IMR-90 (cell line): ENCODE measurements at regions not wholly inside any gene's neighbourhood (a gene's known extent, or its start where the extent isn't known, plus 50 kb on each side); places are given as distances from the start of the nearest gene placed in this dataset.

Experiments
- ATAC-seq: fragments of 200-7000 bp; cut with Tn5 transposase; 2 replicates; pipeline ENCODE4 v1.9.1; 2020; ENCODE audit warnings: low read depth, mild to moderate bottlenecking, moderate library complexity
- BruUV-seq: library from RNA; stranded (reverse); fragments of 400-500 nt; replicated peaks from 2 replicates; lab custom pipeline; 2021; lab: Mats Ljungman, UMichigan
- CTCF ChIA-PET: fragments of 300-600 bp; formaldehyde crosslinking; extraction: SDS; loops from one replicate; lab custom pipeline; 2021; ENCODE audit warnings: antibody characterized with exemption; lab: Yijun Ruan, JAX
- POLR2A ChIA-PET: fragments of 300-600 bp; sonication (Branson Sonifier 250); formaldehyde crosslinking; loops from one replicate; lab custom pipeline; 2022; ENCODE audit warnings: antibody characterized with exemption; ENCODE audit not compliant: unreplicated experiment; lab: Charles Lee
- DNase-seq: peaks from one replicate; pipeline ENCODE4 v3.0.0; 2013
- H2AFZ ChIP-seq: replicated peaks from 2 replicates; pipeline ENCODE3; 2013; ENCODE audit warnings: low read length, mild to moderate bottlenecking; ENCODE audit not compliant: poor library complexity
- H2AK5ac ChIP-seq: 2 replicates; pipeline ENCODE4 v1.6.1; 2013; ENCODE audit warnings: low read depth, low read length, inconsistent platforms
- H2AK9ac ChIP-seq: replicated peaks from 2 replicates; pipeline ENCODE3; 2013; ENCODE audit warnings: mild to moderate bottlenecking, low read depth, low read length, moderate library complexity; ENCODE audit not compliant: poor library complexity
- H2BK120ac ChIP-seq: 2 replicates; pipeline ENCODE4 v1.6.1; 2013; ENCODE audit warnings: low read depth, low read length, inconsistent platforms
- H2BK15ac ChIP-seq: 3 replicates; pipeline ENCODE4 v1.6.1; 2013; ENCODE audit warnings: low read depth, low read length, inconsistent platforms
- H2BK20ac ChIP-seq: 2 replicates; pipeline ENCODE4 v1.6.1; 2013; ENCODE audit warnings: low read depth, mild to moderate bottlenecking, inconsistent platforms, low read length, moderate library complexity
- H2BK5ac ChIP-seq: 2 replicates; pipeline ENCODE4 v1.6.1; 2013; ENCODE audit warnings: mild to moderate bottlenecking, low read depth, low read length, inconsistent platforms; ENCODE audit not compliant: poor library complexity, severe bottlenecking
- H3K14ac ChIP-seq: replicated peaks from 2 replicates; pipeline ENCODE4 v1.6.1; 2013; ENCODE audit warnings: low read depth, low read length, inconsistent platforms
- H3K18ac ChIP-seq: 2 replicates; pipeline ENCODE4 v1.6.1; 2013; ENCODE audit warnings: low read depth, low read length, control low read depth
- H3K23ac ChIP-seq: 2 replicates; pipeline ENCODE4 v1.6.1; 2013; ENCODE audit warnings: low read depth, low read length, inconsistent platforms
- H3K27ac ChIP-seq: 2 replicates; pipeline ENCODE4 v1.5.1; 2013; ENCODE audit warnings: mild to moderate bottlenecking, control low read depth, low read length; ENCODE audit not compliant: insufficient read depth
- H3K27me3 ChIP-seq: 2 replicates; pipeline ENCODE4 v1.6.1; 2013; ENCODE audit warnings: low read length; ENCODE audit not compliant: control insufficient read depth, insufficient read depth
- H3K36me3 ChIP-seq: 2 replicates; pipeline ENCODE4 v1.6.1; 2013; ENCODE audit warnings: low read length, mixed read lengths; ENCODE audit not compliant: control insufficient read depth, insufficient read depth
- H3K4ac ChIP-seq: 2 replicates; pipeline ENCODE4 v1.6.1; 2013; ENCODE audit warnings: low read depth, low read length, inconsistent platforms
- H3K4me1 ChIP-seq: 2 replicates; pipeline ENCODE4 v1.6.1; 2013; ENCODE audit warnings: low read length, mixed read lengths; ENCODE audit not compliant: control insufficient read depth, insufficient read depth
- H3K4me2 ChIP-seq: 2 replicates; pipeline ENCODE4 v1.6.1; 2013; ENCODE audit warnings: low read depth, mild to moderate bottlenecking, control low read depth, low read length, moderate library complexity
- H3K4me3 ChIP-seq: 2 replicates; pipeline ENCODE4 v1.5.1; 2013; ENCODE audit warnings: low read depth, mild to moderate bottlenecking, control low read depth, low read length, moderate library complexity; ENCODE audit not compliant: insufficient read depth
- H3K56ac ChIP-seq: 2 replicates; pipeline ENCODE4 v1.6.1; 2013; ENCODE audit warnings: low read length, inconsistent platforms; ENCODE audit not compliant: insufficient read depth; ENCODE audit errors: extremely low read depth
- H3K79me1 ChIP-seq, 2 experiments: 2 replicates each; pipeline ENCODE4 v1.6.1; 2013; ENCODE audit warnings: low read length in 2 of 2, inconsistent platforms in 1 of 2, low read depth in 1 of 2
- H3K9ac ChIP-seq: 2 replicates; pipeline ENCODE4 v1.6.1; 2013; ENCODE audit warnings: low read depth, low read length, control low read depth
- H3K9me1 ChIP-seq: 2 replicates; pipeline ENCODE4 v1.6.1; 2013; ENCODE audit warnings: low read length, inconsistent platforms; ENCODE audit not compliant: insufficient read depth
- H3K9me3 ChIP-seq: 2 replicates; pipeline ENCODE4 v1.6.1; 2013; ENCODE audit warnings: low read length; ENCODE audit not compliant: control insufficient read depth, insufficient read depth
- H4K20me1 ChIP-seq: 2 replicates; pipeline ENCODE4 v1.6.1; 2013; ENCODE audit warnings: low read length, inconsistent platforms; ENCODE audit not compliant: insufficient read depth
- H4K5ac ChIP-seq: 2 replicates; pipeline ENCODE4 v1.6.1; 2013; ENCODE audit warnings: mild to moderate bottlenecking, low read depth, low read length, control low read depth
- H4K8ac ChIP-seq, 2 experiments: 2 replicates each; pipeline ENCODE4 v1.6.1; 2013; ENCODE audit warnings: low read depth in 2 of 2, low read length in 2 of 2, control low read depth in 1 of 2, inconsistent platforms in 1 of 2
- H4K91ac ChIP-seq: 2 replicates; pipeline ENCODE4 v1.6.1; 2013; ENCODE audit warnings: low read depth, low read length, inconsistent platforms; ENCODE audit not compliant: insufficient read depth
- CEBPB ChIP-seq: IDR thresholded peaks from 2 replicates; pipeline ENCODE4 v1.6.1; 2012; ENCODE audit warnings: low read depth, low read length, improper control_type of control experiment
- CHD1 ChIP-seq: IDR thresholded peaks from 2 replicates; pipeline ENCODE4 v1.6.1; 2012; ENCODE audit warnings: low read depth, low read length, improper control_type of control experiment
- MAFK ChIP-seq: IDR thresholded peaks from 2 replicates; pipeline ENCODE4 v1.6.1; 2012; ENCODE audit warnings: low read depth, low read length, improper control_type of control experiment
- MXI1 ChIP-seq: IDR thresholded peaks from 2 replicates; pipeline ENCODE4 v1.6.1; 2012; ENCODE audit warnings: low read depth, mild to moderate bottlenecking, low read length, moderate library complexity, borderline replicate concordance
- RAD21 ChIP-seq: IDR thresholded peaks from 2 replicates; pipeline ENCODE4 v1.6.1; 2012; ENCODE audit warnings: low read length, improper control_type of control experiment
- RCOR1 ChIP-seq: IDR thresholded peaks from 2 replicates; pipeline ENCODE4 v1.6.1; 2012; ENCODE audit warnings: mild to moderate bottlenecking, low read length, improper control_type of control experiment; ENCODE audit not compliant: insufficient replicate concordance
- RFX5 ChIP-seq: IDR thresholded peaks from 2 replicates; pipeline ENCODE4 v1.8.0; 2012; ENCODE audit warnings: low read depth, mild to moderate bottlenecking, low read length, moderate library complexity
- SMC3 ChIP-seq: fragments of 150-350 bp; IDR thresholded peaks from 2 replicates; pipeline ENCODE4 v1.6.1; 2016; ENCODE audit warnings: low read depth, mild to moderate bottlenecking, antibody characterized with exemption, low read length, moderate library complexity
- WGBS, 2 experiments: methylation state at CpG; one replicate each; pipeline versions ENCODE4 v1.1.5 to v1.1.7; 2013; ENCODE audit warnings: missing lambda C conversion rate in 2 of 2; ENCODE audit not compliant: insufficient read length in 1 of 2; ENCODE audit errors: extremely low coverage in 2 of 2; 5-methylcytosine and 5-hydroxymethylcytosine counted together
- dilution Hi-C: fragments of 300-500 bp; cut with HindIII; formaldehyde crosslinking; loops from one replicate; pipeline ENCODE4 v1.14.3; 2018; ENCODE audit warnings: low sequenced_read_pairs; ENCODE audit not compliant: unreplicated experiment
- in situ Hi-C: fragments of 300-500 bp; cut with MboI; formaldehyde crosslinking; loops from 3 replicates; pipeline ENCODE4 v1.14.3; 2019; ENCODE audit warnings: low sequenced_read_pairs, inconsistent platforms, mixed read lengths
- intact Hi-C: fragments of 100-400 bp; cut with micrococcal nuclease; formaldehyde crosslinking; loops from 2 replicates; pipeline ENCODE4 v1.10.0; 2022
- TF ChIP-seq, protein P1 (sequence below): conservative IDR thresholded peaks from 2 replicates; pipeline ENCODE4 v1.5.1; 2012; ENCODE audit warnings: mild to moderate bottlenecking, low read depth, low read length, improper control_type of control experiment
- TF ChIP-seq, protein P2 (sequence below): fragments of 150-350 bp; IDR thresholded peaks from 2 replicates; pipeline ENCODE4 v1.6.1; 2017; ENCODE audit warnings: mild to moderate bottlenecking, antibody characterized with exemption, low read length, low read depth
- TF ChIP-seq, protein P3 (sequence below): fragments of 150-350 bp; IDR thresholded peaks from 2 replicates; pipeline ENCODE4 v1.6.1; 2016; ENCODE audit warnings: low read depth, mild to moderate bottlenecking, low read length, moderate library complexity, borderline replicate concordance

DNA sequence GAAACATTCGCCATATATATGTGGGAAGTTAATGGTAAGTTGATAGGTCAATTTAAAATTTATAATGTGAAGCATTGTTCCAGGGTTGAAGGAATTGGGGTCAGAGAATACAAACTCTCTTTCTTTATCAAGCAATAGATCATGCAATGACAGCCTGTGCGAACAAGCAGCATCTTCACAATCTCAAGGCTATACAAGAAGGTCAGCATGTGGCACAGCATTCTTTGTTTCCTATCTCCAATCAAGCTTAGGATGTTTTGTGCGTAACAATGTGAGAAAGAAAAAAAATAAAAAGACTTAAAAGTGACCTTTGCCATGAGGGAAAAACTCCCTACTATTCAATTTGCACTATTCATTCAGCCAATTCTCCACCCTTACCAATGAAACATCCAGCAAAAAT is 288.1 kb upstream of the NECTIN3 start:
- H3K4me1 ChIP-seq: no peaks in the 10 kb centered on the region
- dilution Hi-C loops: no loop called here
- BruUV-seq: no TSS peak
- H3K4me3 ChIP-seq: no peak overlapping the region
- no peaks in the 10 kb centered on the region for H3K36me3 ChIP-seq
- H3K9me3 ChIP-seq: peaks cover 1% of the 10 kb centered on the region; the same call in 1 of the 2 replicates
- no peak overlapping the region for H3K14ac ChIP-seq
- no peak overlapping the region for H3K4me2 ChIP-seq
- H4K20me1 ChIP-seq: no peaks in the 10 kb centered on the region
- H3K9me1 ChIP-seq: no peaks in the 10 kb centered on the region
- no peak overlapping the region for H4K8ac ChIP-seq
- H3K18ac ChIP-seq: no peak overlapping the region; the same call in 1 of the 2 replicates
- ChIA-PET POLR2A (no interaction called here), CTCF (interaction anchor here (0.6 kb wide), 1 partner anchor 51 kb away, joined by 4 read pairs; no protein-coding TSS in a partner anchor)
- H3K79me1 ChIP-seq: no peaks in the 10 kb centered on the region
- peak overlapping the region; percentile 5; the same call in 1 of the 2 replicates for H2AK5ac ChIP-seq
- in situ Hi-C loops: no loop called here
- H2BK15ac ChIP-seq: no peak overlapping the region
- H2BK20ac ChIP-seq: no peak overlapping the region; the same call in 1 of the 2 replicates
- DNase-seq (no peak), ATAC-seq (no peak)
- no peak overlapping the region for H3K9ac ChIP-seq
- intact Hi-C loops: no loop called here
- no peak overlapping the region for H3K56ac ChIP-seq
- TF ChIP-seq SMC3 (no peak), RAD21 (no peak), CHD1 (no peak), MXI1 (no peak), RFX5 (no peak), MAFK (no peak), RCOR1 (no peak), CEBPB (no peak)
- TF ChIP-seq, protein P1, sequence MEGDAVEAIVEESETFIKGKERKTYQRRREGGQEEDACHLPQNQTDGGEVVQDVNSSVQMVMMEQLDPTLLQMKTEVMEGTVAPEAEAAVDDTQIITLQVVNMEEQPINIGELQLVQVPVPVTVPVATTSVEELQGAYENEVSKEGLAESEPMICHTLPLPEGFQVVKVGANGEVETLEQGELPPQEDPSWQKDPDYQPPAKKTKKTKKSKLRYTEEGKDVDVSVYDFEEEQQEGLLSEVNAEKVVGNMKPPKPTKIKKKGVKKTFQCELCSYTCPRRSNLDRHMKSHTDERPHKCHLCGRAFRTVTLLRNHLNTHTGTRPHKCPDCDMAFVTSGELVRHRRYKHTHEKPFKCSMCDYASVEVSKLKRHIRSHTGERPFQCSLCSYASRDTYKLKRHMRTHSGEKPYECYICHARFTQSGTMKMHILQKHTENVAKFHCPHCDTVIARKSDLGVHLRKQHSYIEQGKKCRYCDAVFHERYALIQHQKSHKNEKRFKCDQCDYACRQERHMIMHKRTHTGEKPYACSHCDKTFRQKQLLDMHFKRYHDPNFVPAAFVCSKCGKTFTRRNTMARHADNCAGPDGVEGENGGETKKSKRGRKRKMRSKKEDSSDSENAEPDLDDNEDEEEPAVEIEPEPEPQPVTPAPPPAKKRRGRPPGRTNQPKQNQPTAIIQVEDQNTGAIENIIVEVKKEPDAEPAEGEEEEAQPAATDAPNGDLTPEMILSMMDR: no peak
- TF ChIP-seq, protein P2, sequence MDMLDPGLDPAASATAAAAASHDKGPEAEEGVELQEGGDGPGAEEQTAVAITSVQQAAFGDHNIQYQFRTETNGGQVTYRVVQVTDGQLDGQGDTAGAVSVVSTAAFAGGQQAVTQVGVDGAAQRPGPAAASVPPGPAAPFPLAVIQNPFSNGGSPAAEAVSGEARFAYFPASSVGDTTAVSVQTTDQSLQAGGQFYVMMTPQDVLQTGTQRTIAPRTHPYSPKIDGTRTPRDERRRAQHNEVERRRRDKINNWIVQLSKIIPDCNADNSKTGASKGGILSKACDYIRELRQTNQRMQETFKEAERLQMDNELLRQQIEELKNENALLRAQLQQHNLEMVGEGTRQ: no peak
- TF ChIP-seq, protein P3, sequence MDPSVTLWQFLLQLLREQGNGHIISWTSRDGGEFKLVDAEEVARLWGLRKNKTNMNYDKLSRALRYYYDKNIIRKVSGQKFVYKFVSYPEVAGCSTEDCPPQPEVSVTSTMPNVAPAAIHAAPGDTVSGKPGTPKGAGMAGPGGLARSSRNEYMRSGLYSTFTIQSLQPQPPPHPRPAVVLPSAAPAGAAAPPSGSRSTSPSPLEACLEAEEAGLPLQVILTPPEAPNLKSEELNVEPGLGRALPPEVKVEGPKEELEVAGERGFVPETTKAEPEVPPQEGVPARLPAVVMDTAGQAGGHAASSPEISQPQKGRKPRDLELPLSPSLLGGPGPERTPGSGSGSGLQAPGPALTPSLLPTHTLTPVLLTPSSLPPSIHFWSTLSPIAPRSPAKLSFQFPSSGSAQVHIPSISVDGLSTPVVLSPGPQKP: no peak
- no peak overlapping the region for H2BK120ac ChIP-seq
- H2AFZ ChIP-seq: no peak overlapping the region
- no CpG with 5 or more reads among the region's 3 CpGs for WGBS, 2 experiments
- H4K91ac ChIP-seq: no peak overlapping the region
- H3K4ac ChIP-seq: no peak overlapping the region
- H4K5ac ChIP-seq: no peak overlapping the region
- no peak overlapping the region for H2AK9ac ChIP-seq
- no peaks in the 10 kb centered on the region for H3K27me3 ChIP-seq
- no peak overlapping the region for H2BK5ac ChIP-seq
- H3K23ac ChIP-seq: no peak overlapping the region
- no peak overlapping the region for H3K27ac ChIP-seq
